HL-60 (cell line): ENCODE measurements at regions not wholly inside any gene's neighbourhood (a gene's known extent, or its start where the extent isn't known, plus 50 kb on each side); places are given as distances from the start of the nearest gene placed in this dataset.

Experiments
- DNase-seq, 2 experiments: peaks; one replicate each; pipeline ENCODE4 v3.0.0-alpha.2; 2010 to 2020; ENCODE audit warnings: low read depth in 1 of 2, low spot score in 1 of 2
- H3K27ac ChIP-seq: fragments of 250-450 bp; sonication (Bioruptor Pico); replicated peaks from 2 replicates; pipeline ENCODE4 v1.5.1; 2020; ENCODE audit warnings: mild to moderate bottlenecking, moderate library complexity
- H3K27me3 ChIP-seq: fragments of 250-450 bp; sonication (Bioruptor Pico); 2 replicates; pipeline ENCODE4 v1.5.1; 2021; ENCODE audit warnings: mild to moderate bottlenecking, moderate library complexity; ENCODE audit not compliant: insufficient read depth, poor library complexity, severe bottlenecking
- H3K4me3 ChIP-seq: replicated peaks from 2 replicates; pipeline ENCODE4 v1.5.1; 2011; ENCODE audit warnings: mild to moderate bottlenecking, control low read depth, low read length; ENCODE audit not compliant: insufficient read depth
- GABPA ChIP-seq: IDR thresholded peaks from 2 replicates; pipeline ENCODE4 v1.6.1; 2012; ENCODE audit warnings: low read depth
- POLR2AphosphoS5 ChIP-seq: IDR thresholded peaks from 2 replicates; pipeline ENCODE4 v1.6.1; 2012; ENCODE audit warnings: low read depth
- SPI1 ChIP-seq: IDR thresholded peaks from 2 replicates; pipeline ENCODE4 v1.6.1; 2012; ENCODE audit warnings: low read depth, mild to moderate bottlenecking, borderline replicate concordance
- TF ChIP-seq, protein P1 (sequence below): IDR thresholded peaks from one replicate; pipeline ENCODE4 v1.5.1; 2011; ENCODE audit warnings: low read length, control low read depth, inconsistent platforms; ENCODE audit not compliant: insufficient read depth
- TF ChIP-seq, protein P2 (sequence below): IDR thresholded peaks from 2 replicates; pipeline ENCODE4 v1.6.1; 2012; ENCODE audit warnings: low read depth; ENCODE audit not compliant: insufficient replicate concordance

DNA sequence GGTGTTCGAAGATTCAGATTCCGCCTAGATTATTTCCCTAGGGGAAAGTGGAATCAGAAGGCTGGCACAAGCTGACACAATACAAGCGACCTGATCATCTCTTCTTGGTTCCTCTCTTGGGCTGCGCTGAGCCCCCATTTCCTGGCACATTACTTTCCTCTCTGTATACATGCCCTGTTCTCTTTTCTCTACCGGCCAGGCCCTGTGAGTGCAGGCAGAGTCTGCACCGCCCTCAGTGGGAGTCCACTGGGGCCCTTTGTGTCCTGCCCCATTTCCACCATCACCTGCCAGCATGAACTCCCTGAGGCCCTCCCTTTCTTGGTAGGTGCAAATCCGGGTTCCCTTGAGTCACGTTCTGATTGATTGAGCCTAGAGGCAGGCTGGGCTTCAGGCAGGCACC, 287.9 kb downstream of the MSX2 start:
- no peaks in the 10 kb centered on the region for H3K27me3 ChIP-seq
- no peak overlapping the region for H3K4me3 ChIP-seq
- no peak for DNase-seq
- no peak overlapping the region for H3K27ac ChIP-seq
- TF ChIP-seq POLR2AphosphoS5 (no peak), GABPA (no peak), SPI1 (no peak)
- TF ChIP-seq, protein P1, sequence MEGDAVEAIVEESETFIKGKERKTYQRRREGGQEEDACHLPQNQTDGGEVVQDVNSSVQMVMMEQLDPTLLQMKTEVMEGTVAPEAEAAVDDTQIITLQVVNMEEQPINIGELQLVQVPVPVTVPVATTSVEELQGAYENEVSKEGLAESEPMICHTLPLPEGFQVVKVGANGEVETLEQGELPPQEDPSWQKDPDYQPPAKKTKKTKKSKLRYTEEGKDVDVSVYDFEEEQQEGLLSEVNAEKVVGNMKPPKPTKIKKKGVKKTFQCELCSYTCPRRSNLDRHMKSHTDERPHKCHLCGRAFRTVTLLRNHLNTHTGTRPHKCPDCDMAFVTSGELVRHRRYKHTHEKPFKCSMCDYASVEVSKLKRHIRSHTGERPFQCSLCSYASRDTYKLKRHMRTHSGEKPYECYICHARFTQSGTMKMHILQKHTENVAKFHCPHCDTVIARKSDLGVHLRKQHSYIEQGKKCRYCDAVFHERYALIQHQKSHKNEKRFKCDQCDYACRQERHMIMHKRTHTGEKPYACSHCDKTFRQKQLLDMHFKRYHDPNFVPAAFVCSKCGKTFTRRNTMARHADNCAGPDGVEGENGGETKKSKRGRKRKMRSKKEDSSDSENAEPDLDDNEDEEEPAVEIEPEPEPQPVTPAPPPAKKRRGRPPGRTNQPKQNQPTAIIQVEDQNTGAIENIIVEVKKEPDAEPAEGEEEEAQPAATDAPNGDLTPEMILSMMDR: no peak
- TF ChIP-seq, protein P2, sequence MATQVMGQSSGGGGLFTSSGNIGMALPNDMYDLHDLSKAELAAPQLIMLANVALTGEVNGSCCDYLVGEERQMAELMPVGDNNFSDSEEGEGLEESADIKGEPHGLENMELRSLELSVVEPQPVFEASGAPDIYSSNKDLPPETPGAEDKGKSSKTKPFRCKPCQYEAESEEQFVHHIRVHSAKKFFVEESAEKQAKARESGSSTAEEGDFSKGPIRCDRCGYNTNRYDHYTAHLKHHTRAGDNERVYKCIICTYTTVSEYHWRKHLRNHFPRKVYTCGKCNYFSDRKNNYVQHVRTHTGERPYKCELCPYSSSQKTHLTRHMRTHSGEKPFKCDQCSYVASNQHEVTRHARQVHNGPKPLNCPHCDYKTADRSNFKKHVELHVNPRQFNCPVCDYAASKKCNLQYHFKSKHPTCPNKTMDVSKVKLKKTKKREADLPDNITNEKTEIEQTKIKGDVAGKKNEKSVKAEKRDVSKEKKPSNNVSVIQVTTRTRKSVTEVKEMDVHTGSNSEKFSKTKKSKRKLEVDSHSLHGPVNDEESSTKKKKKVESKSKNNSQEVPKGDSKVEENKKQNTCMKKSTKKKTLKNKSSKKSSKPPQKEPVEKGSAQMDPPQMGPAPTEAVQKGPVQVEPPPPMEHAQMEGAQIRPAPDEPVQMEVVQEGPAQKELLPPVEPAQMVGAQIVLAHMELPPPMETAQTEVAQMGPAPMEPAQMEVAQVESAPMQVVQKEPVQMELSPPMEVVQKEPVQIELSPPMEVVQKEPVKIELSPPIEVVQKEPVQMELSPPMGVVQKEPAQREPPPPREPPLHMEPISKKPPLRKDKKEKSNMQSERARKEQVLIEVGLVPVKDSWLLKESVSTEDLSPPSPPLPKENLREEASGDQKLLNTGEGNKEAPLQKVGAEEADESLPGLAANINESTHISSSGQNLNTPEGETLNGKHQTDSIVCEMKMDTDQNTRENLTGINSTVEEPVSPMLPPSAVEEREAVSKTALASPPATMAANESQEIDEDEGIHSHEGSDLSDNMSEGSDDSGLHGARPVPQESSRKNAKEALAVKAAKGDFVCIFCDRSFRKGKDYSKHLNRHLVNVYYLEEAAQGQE: no peak

DNA sequence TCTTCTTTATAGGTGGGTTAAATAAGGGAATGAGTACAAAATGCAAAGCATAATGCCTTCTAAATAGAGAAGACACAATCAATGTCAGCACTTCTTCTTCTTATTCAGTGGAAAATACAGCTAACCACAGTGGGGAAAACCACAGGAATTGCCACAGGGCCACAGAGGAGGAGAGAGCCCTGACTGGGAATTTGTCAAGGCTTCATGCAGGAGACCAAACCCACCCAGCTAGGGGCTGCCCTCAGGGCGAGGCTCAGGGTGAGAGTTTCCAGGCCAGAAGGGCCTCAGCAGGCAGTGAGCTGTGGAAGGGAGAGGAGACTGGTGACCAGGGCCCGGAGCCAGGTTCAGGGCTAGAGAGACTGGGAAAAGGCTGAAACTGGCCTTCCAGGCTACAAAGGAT, 279.1 kb downstream of the MSX2 start:
- TF ChIP-seq SPI1 (no peak), POLR2AphosphoS5 (no peak), GABPA (no peak)
- TF ChIP-seq, protein P2: no peak
- TF ChIP-seq, protein P1: no peak
- Histone ChIP-seq H3K27me3 (no peaks in the 10 kb centered on the region), H3K27ac (no peak overlapping the region), H3K4me3 (no peak overlapping the region)
- no peak for DNase-seq

DNA sequence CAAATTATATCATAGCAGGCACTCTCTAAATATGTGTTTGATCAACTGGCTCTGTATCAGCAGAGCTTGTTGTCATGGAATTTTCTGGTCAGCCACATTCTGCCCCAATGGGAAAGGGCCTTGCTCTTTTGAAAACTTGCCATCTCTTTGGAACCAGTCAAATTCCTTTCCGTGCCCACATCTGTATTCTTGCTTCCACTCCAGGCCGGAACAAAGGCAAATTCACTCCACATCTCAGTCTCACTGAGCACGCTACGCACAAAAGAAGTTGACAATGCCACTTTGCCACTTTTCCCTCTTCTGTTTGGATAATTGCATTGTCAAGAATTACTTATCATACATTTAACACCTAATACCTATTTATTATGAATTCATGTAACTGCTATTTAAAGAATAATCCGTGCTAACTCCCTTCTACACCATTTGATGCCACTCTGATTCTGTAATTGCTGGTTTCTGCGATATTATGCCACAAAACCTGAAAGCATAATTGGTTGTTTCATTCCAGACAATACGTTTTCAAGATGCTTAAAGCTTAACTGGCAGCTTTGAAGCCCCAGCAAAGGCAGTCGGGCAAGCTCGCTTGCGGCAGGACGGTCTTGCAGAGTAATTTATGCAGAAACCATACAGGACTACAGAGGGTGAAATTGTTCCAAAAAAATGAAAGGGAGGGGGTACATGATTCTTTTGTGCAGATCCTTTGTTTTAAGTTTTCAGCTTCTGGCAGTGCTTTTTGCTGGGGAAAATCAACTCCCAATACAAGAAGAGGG, 277.7 kb downstream of the MSX2 start:
- Histone ChIP-seq H3K27me3 (no peaks in the 10 kb centered on the region), H3K27ac (no peak overlapping the region), H3K4me3 (no peak overlapping the region)
- TF ChIP-seq, protein P2: no peak
- no peak for TF ChIP-seq SPI1
- DNase-seq: no peak
